Stomach (tissue), 8 donors: ENCODE measurements at regions not wholly inside any gene's neighbourhood (a gene's known extent, or its start where the extent isn't known, plus 50 kb on each side); places are given as distances from the start of the nearest gene placed in this dataset.
"Not testable (repeated sequence)": the region's sequence is repeated elsewhere in the genome, so short reads cannot be mapped to it uniquely, and the experiment has no call there.

Experiments
- DNase-seq, 2 donors: peaks; one replicate each; pipeline versions ENCODE4 v3.0.0 to v3.0.0-alpha.2; 2013 to 2019
- H3K27ac ChIP-seq, 5 donors: fragments of 200-600 bp in 4 of 5; sonication (generic) in 4 of 5; one replicate each; pipeline ENCODE4 v1.5.1; 2013 to 2019; ENCODE audit warnings: mild to moderate bottlenecking in 1 of 5, moderate library complexity in 1 of 5
- H3K27me3 ChIP-seq, 3 donors: fragments of 200-600 bp; sonication (generic); one replicate each; pipeline ENCODE4 v1.5.1; 2017 to 2019; ENCODE audit warnings: mixed run types in 1 of 3
- H3K36me3 ChIP-seq, 4 donors: fragments of 200-600 bp; sonication (generic); 1 replicate in 3 of 4; 2 replicates in 1 of 4; pipeline ENCODE4 v1.5.1; 2016 to 2019
- H3K4me1 ChIP-seq, 4 donors: fragments of 200-600 bp; sonication (generic); one replicate each; pipeline ENCODE4 v1.5.1; 2016 to 2019
- H3K4me3 ChIP-seq, 4 donors: fragments of 200-600 bp; sonication (generic) in 3 of 4; one replicate each; pipeline ENCODE4 v1.5.1; 2016 to 2019; ENCODE audit warnings: mild to moderate bottlenecking in 1 of 4
- H3K9me3 ChIP-seq, 4 donors: fragments of 200-600 bp; sonication (generic); one replicate each; pipeline ENCODE4 v1.5.1; 2016 to 2019
- CTCF ChIP-seq, 7 experiments: fragments of 450-650 bp in 4 of 7; fragments of 200-600 bp in 3 of 7; sonication (generic) in 3 of 7; IDR thresholded peaks; one replicate each; pipeline ENCODE4 v1.5.1; 2016 to 2019; ENCODE audit warnings: antibody characterized with exemption in 7 of 7, control low read depth in 2 of 7, mild to moderate bottlenecking in 1 of 7
- EP300 ChIP-seq: sonication (generic); formaldehyde crosslinking; IDR thresholded peaks from one replicate; pipeline ENCODE4 v1.6.1; 2017; ENCODE audit warnings: antibody characterized with exemption
- POLR2A ChIP-seq, 4 donors: fragments of 450-650 bp; IDR thresholded peaks; one replicate each; pipeline ENCODE4 v1.6.1; 2016; ENCODE audit warnings: antibody characterized with exemption in 4 of 4, control low read depth in 2 of 4, mild to moderate bottlenecking in 1 of 4, moderate library complexity in 1 of 4
- POLR2AphosphoS5 ChIP-seq, 3 donors: sonication (generic); formaldehyde crosslinking; IDR thresholded peaks; one replicate each; pipeline ENCODE4 v1.6.1; 2016; ENCODE audit warnings: antibody characterized with exemption in 3 of 3
- WGBS, 5 donors: extraction: QIAGEN DNeasy Blood & Tissue Kit in 3 of 5; methylation state at CpG; one replicate each; pipeline versions ENCODE4 v1.1.5 to v1.1.7; 2013 to 2018; 5-methylcytosine and 5-hydroxymethylcytosine counted together
- intact Hi-C: fragments of 100-400 bp; cut with DNase I; formaldehyde crosslinking; loops from one replicate; pipeline ENCODE4 v1.15.1; 2023; ENCODE audit warnings: low total_unique reads
- donor health status: healthy with polysubstance abuse.
- donor health status: Bipolar disorder and iron deficiency.
- donor health status: healthy.

GRCh38 chr12:131273291-131273845 lies 319.7 kb downstream of the ADGRD1 start:
- H3K9me3 ChIP-seq = no peaks in the 10 kb centered on the region
- H3K4me3 ChIP-seq = no peak overlapping the region
- no peaks in the 10 kb centered on the region for H3K27me3 ChIP-seq
- no peak for DNase-seq
- intact Hi-C loops = no loop called here
- no peaks in the 10 kb centered on the region for H3K36me3 ChIP-seq
- 62 to 72% (median 65%) methylated on average over 11 of the region's 11 CpGs for WGBS, 5 donors
- TF ChIP-seq EP300 = no peak
- TF ChIP-seq CTCF (IDR thresholded peaks at IDR 0.05) = no peak
- TF ChIP-seq POLR2A (IDR thresholded peaks at IDR 0.05) = no peak
- TF ChIP-seq POLR2AphosphoS5 (IDR thresholded peaks at IDR 0.05) = no peak
- no peak overlapping the region for H3K27ac ChIP-seq
- H3K4me1 ChIP-seq = no peaks in the 10 kb centered on the region

- no peak for DNase-seq
- Histone ChIP-seq H3K9me3 (no peaks in the 10 kb centered on the region), H3K27ac (no peak overlapping the region), H3K4me3 (no peak overlapping the region), H3K27me3 (peaks cover 0 to 5% (median 0%) of the 10 kb centered on the region in 3 donors), H3K4me1 (no peaks in the 10 kb centered on the region), H3K36me3 (no peaks in the 10 kb centered on the region)
- intact Hi-C loops = no loop called here
- TF ChIP-seq EP300 = no peak
- TF ChIP-seq POLR2A (IDR thresholded peaks at IDR 0.05) = no peak
- no peak for TF ChIP-seq CTCF (IDR thresholded peaks at IDR 0.05)
- TF ChIP-seq POLR2AphosphoS5 (IDR thresholded peaks at IDR 0.05) = no peak
- WGBS, 5 donors = 75 to 90% (median 84%) methylated on average over 11 to 12 of the region's 12 CpGs; no CpG with 5 or more reads in 1 of the 5 donors
Observed at GRCh38 chr12:131274061-131274460, 320.4 kb downstream of the ADGRD1 start.

- TF ChIP-seq EP300 = no peak
- no peak for TF ChIP-seq CTCF (IDR thresholded peaks at IDR 0.05)
- TF ChIP-seq POLR2A (IDR thresholded peaks at IDR 0.05) = no peak
- TF ChIP-seq POLR2AphosphoS5 (IDR thresholded peaks at IDR 0.05) = no peak
- Histone ChIP-seq H3K4me1 (no peaks in the 10 kb centered on the region), H3K9me3 (no peaks in the 10 kb centered on the region), H3K4me3 (no peak overlapping the region), H3K27ac (no peak overlapping the region), H3K36me3 (no peaks in the 10 kb centered on the region), H3K27me3 (peaks cover 0 to 11% (median 0%) of the 10 kb centered on the region in 3 donors)
- no peak for DNase-seq
- WGBS, 5 donors = 62 to 70% (median 66%) methylated on average over 14 of the region's 14 CpGs
- intact Hi-C loops = no loop called here
Observed at GRCh38 chr12:131274906-131275305, 321.2 kb downstream of the ADGRD1 start.

GRCh38 chr12:131275824-131276223 lies 322.1 kb downstream of the ADGRD1 start:
- no peak for DNase-seq
- Histone ChIP-seq H3K4me1 (no peaks in the 10 kb centered on the region), H3K36me3 (no peaks in the 10 kb centered on the region), H3K9me3 (no peaks in the 10 kb centered on the region), H3K4me3 (no peak overlapping the region), H3K27ac (no peak overlapping the region), H3K27me3 (peaks cover 0 to 11% (median 0%) of the 10 kb centered on the region in 3 donors)
- no peak for TF ChIP-seq POLR2AphosphoS5 (IDR thresholded peaks at IDR 0.05)
- 80 to 90% (median 83%) methylated on average over 6 of the region's 6 CpGs for WGBS, 5 donors
- intact Hi-C loops = no loop called here

GRCh38 chr12:131276501-131277185 lies 322.9 kb downstream of the ADGRD1 start:
- no peak for DNase-seq
- Histone ChIP-seq H3K27me3 (peaks cover 0 to 11% (median 0%) of the 10 kb centered on the region in 3 donors), H3K4me3 (no peak overlapping the region), H3K4me1 (no peaks in the 10 kb centered on the region), H3K36me3 (no peaks in the 10 kb centered on the region), H3K27ac (no peak overlapping the region), H3K9me3 (no peaks in the 10 kb centered on the region)
- intact Hi-C loops = no loop called here
- TF ChIP-seq CTCF (IDR thresholded peaks at IDR 0.05) (no peak), EP300 (no peak), POLR2AphosphoS5 (IDR thresholded peaks at IDR 0.05) (no peak)
- WGBS, 5 donors = 68 to 73% (median 72%) methylated on average over 9 to 14 of the region's 14 CpGs

- 62 to 79% (median 74%) methylated on average over 12 to 16 of the region's 18 CpGs for WGBS, 5 donors
- H3K36me3 ChIP-seq = not testable (repeated sequence)
Observed at GRCh38 chr12:131277186-131278091, 323.7 kb downstream of the ADGRD1 start.

More at GRCh38 chr12:131277186-131278091, 323.7 kb downstream of the ADGRD1 start:
- intact Hi-C loops, H3K4me3 ChIP-seq, H3K4me1 ChIP-seq, H3K27ac ChIP-seq, H3K9me3 ChIP-seq, DNase-seq: not testable (repeated sequence)
- peaks cover 0 to 11% (median 0%) of the 10 kb centered on the region in 3 donors for H3K27me3 ChIP-seq
